HG02840 (cell line): ENCODE measurements at regions not wholly inside any gene's neighbourhood (a gene's known extent, or its start where the extent isn't known, plus 50 kb on each side); places are given as distances from the start of the nearest gene placed in this dataset.

Experiments used
- ATAC-seq: cut with Tn5 transposase; IDR thresholded peaks from one replicate; pipeline ENCODE4 v1.9.1; 2021; ENCODE audit warnings: mild to moderate bottlenecking, moderate library complexity, moderate number of reproducible peaks; ENCODE audit not compliant: unreplicated experiment, low FRiP score

- no peak for ATAC-seq
Measured at GRCh38 chr2:41504532-41504931, 543.3 kb upstream of the PKDCC start.

DNA sequence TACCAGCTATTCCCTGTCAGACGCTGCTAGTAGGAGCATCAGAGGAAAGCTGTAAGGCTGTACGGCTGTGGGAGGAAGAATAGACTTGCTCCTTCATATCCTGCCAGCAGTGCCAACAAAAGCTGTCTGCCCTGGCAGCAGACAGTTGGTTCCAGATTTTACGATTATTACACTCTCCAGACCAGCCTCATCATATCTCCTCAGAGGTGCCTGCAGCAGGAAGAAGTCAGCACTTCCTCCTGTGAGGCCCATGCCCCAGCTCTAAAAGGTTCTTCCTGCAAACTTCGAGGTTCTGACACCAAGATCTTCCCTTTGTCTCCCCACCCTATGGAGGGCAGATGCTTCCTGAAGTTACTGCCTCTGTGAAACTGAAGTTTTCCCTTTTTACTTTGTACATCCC is 537.7 kb upstream of the PKDCC start:
- no peak for ATAC-seq

DNA sequence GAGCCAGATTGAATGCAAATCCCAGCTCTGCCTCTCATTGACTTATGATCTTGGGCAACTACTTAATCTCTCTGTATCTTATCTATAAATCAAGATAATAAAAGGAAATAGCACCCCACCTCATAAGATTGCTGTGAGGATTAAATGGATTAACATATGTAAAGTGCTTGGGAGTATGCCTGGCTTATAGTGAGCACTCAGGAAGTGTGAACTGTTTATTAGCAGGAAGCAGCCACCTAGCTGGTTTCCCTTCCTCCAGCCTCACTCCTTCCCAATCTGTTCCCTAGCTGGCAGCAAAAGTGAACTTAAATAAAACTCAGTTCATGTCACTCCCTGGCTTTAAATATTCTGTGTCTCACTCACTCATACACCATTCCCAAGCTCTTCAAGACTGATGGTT is 526.6 kb upstream of the PKDCC start:
- ATAC-seq, result no peak

GRCh38 chr2:41527525-41528323 is 520.1 kb upstream of the PKDCC start:
- ATAC-seq, result no peak

- ATAC-seq, result no peak
Measured at GRCh38 chr2:41535575-41535974, 512.2 kb upstream of the PKDCC start.

- ATAC-seq, result no peak
Measured at GRCh38 chr2:41540272-41540998, 507.4 kb upstream of the PKDCC start.

GRCh38 chr2:41543726-41544125 is 504.1 kb upstream of the PKDCC start:
- no peak for ATAC-seq

- ATAC-seq, result no peak
Measured at GRCh38 chr2:41544709-41545108, 503.1 kb upstream of the PKDCC start.

DNA sequence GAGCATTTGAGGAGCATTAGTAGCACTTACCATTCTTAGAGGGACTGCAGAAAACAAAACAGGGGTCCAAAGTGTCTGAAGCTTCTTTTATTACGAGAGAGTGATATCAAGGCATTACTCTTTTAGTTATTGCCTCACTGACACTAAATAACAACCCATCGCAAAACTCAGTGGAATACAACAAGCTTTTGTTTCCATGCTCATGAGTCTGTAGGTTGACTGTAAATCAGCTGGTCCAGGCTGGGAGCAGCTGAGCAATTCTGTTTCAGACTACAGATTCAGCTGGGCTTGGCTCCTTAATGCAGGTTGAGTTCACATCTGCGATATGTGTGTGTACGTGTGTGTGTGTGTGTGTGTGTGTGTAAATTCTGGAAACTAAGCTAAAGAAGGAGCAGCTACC is 501.8 kb upstream of the PKDCC start:
- no peak for ATAC-seq

DNA sequence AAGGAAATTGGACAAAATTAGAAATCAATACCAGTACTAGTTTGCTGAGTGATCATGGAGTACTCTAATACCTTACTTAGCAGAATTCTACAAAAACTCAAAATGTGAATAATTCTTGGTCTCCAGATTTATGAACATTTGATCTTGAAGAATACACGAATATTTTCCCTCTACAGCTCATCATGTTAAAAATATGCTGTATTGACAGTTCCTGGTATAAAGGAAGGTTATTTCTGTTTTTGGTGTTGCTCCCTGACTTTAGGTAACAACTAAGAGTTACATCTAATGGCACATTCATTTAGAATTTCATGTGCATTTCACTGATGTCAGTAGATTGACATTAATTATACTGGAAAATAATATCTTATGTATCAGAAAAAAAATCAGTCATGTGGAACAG is 479.2 kb upstream of the PKDCC start:
- ATAC-seq, result no peak

GRCh38 chr2:41572154-41572553 is 475.7 kb upstream of the PKDCC start:
- no peak for ATAC-seq

DNA sequence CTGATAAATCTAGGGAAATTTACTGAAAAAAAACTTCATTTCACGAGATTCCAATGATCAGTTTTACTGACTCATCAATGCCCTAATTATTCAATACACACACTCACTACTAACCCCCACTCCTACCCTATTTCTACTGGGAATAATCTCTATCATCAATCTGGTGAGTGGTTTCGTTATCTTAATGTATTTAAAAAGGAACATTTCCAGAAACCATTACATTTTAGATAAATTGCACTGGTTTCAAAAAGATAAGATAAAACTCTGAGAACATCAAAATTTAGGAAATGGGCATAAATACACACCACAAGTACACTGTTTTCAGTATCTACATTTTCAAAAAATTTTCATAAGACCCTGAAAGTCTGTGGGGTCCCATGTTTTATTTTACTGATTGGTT is 471.4 kb upstream of the PKDCC start:
- no peak for ATAC-seq

DNA sequence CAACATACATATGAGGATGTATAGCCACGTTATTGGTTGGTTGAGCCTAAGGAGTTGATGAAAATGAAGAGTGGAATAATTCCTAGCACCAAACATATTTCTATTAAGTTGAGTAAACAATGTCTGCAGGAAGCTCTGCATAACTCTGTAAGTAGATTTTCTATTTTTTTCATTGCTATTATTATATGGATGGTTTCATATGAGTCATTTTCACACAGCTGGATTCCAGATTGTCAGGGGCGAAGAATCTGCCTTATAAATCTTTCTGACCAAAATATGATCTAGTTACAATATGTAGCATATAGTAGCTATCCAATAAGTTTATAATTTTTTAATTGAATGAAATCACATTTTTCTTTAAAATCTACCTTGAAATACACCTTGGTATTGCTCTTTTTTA is 468.0 kb upstream of the PKDCC start:
- no peak for ATAC-seq

GRCh38 chr2:41580806-41581205 is 467.0 kb upstream of the PKDCC start:
- ATAC-seq, result no peak

- no peak for ATAC-seq
Measured at GRCh38 chr2:41595240-41595639, 452.6 kb upstream of the PKDCC start.

GRCh38 chr2:41597680-41598079 is 450.1 kb upstream of the PKDCC start:
- ATAC-seq, result no peak

DNA sequence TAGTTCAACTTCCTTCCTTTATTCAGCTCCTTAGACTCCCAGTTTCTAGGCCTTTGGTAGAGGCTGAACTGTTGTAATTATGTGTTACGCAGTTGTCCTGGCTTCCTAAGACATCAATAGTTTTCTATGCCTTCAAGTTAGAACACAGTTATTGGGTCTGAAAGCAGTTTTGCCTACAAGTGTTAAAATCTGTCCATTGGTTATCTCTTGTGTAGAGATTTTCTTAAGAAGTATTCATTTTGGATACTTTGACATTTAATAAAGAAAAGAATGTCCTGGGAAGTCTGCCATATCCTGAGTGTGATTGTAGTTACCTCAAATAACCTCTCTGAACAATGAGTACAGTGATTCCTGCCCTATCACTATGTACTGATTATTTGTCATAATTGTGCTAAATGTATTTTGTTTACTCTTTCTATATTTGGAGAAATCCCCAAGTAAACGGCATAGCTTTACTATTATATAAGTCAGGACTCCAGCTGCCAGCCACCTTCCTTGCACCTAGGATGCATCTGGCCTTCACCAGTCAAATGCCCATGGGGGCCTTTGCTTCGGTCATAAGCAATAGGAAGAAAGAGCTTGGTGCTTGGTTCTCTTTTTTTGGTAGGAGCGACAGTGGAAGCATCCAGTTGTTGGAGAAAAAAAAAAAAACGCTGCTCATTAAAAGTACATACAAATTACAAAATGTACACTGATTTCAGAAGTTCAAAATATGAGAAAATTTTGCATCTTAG is 449.5 kb upstream of the PKDCC start:
- ATAC-seq, result no peak

DNA sequence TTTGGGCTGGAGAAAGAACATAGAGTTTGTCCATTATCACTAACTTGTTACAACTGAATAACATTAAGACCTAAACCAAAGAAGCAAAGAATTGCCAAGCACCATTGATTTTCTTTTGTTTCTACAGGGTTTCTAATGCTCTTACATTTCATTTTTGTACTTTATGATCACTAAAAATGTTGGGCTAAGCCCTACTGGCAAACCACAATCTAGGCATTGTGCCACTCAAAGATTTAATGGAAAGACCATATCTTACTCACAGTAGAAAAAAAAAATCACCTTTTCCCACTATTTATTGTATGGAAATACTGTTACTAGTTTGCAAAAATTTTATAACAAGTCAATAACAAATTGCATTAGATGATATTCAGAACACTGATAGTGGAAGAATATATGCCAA is 447.4 kb upstream of the PKDCC start:
- ATAC-seq, result no peak

- no peak for ATAC-seq
Measured at GRCh38 chr2:41602341-41602740, 445.5 kb upstream of the PKDCC start.

DNA sequence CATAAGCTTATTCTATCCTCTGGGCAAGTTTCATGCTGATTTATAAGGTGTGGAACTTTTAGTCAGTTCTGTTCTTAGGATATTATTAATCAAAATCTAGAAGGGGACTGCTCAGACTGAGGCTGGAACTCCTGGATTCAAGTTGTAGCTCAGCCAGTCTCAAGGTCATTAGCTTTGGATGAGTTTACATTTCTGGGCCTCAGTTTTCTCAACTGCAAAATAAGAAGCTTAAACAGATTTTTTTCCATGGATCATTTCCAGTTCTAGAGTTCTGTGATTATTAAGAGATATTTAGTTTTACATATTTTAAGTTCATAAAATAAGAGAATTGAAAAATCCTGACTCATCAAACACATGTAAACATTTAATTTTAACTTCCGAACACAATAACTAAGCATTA is 442.5 kb upstream of the PKDCC start:
- no peak for ATAC-seq

DNA sequence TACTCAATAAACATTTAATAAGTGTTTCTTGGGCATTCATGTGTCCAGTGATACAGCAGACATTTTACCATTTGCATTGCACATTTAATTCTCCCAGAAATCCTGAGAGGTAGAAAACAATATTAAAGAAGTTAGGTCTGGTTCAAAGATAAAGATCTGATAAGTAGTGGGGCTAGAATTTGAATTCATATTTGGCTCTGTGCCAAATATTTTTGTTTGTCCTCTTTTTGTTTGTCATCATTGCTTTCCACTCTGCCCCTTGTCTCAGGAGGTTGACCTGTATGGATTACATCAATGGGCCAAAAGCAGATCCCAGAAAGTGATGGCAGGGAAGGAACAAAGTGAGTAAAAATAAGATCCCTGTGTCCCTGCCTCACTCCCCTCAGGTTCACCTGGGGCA is 441.9 kb upstream of the PKDCC start:
- ATAC-seq, result no peak
